ENCODE measurements at regions not wholly inside any gene's neighbourhood (a gene's known extent, or its start where the extent isn't known, plus 50 kb on each side); places are given as distances from the start of the nearest gene placed in this dataset.

GRCh38 chr1:59165353-59165752, 131.5 kb upstream of the FGGY start:
- Histone ChIP-seq H3K36me3 (ENCODE audit: control insufficient read depth, insufficient read depth, low read length) (no peaks in the 10 kb centered on the region), H3K4me3 (ENCODE audit: low read depth, low read length) (no peak overlapping the region), H3K27me3 (ENCODE audit: control insufficient read depth, insufficient read depth, low read length) (no peaks in the 10 kb centered on the region)
- TF ChIP-seq CTCF (IDR thresholded peaks at IDR 0.05; ENCODE audit: insufficient read depth, low read length, poor library complexity, severe bottlenecking): no peak
- DNase-seq (ENCODE audit: low read depth): no peak

GRCh38 chr1:59169703-59170102, 127.2 kb upstream of the FGGY start:
- H3K27me3 ChIP-seq (ENCODE audit: control insufficient read depth, insufficient read depth, low read length): no peaks in the 10 kb centered on the region
- H3K4me3 ChIP-seq (ENCODE audit: low read depth, low read length): no peak overlapping the region
- no peak for TF ChIP-seq CTCF (IDR thresholded peaks at IDR 0.05; ENCODE audit: insufficient read depth, low read length, poor library complexity, severe bottlenecking)
- H3K36me3 ChIP-seq (ENCODE audit: control insufficient read depth, insufficient read depth, low read length): no peaks in the 10 kb centered on the region
- no peak for DNase-seq (ENCODE audit: low read depth)

- H3K4me3 ChIP-seq (ENCODE audit: low read depth, low read length): no peak overlapping the region
- H3K36me3 ChIP-seq (ENCODE audit: control insufficient read depth, insufficient read depth, low read length): no peaks in the 10 kb centered on the region
- no peaks in the 10 kb centered on the region for H3K27me3 ChIP-seq (ENCODE audit: control insufficient read depth, insufficient read depth, low read length)
- DNase-seq (ENCODE audit: low read depth): no peak
- no peak for TF ChIP-seq CTCF (IDR thresholded peaks at IDR 0.05; ENCODE audit: insufficient read depth, low read length, poor library complexity, severe bottlenecking)
These were observed 126.2 kb upstream of the FGGY start for GRCh38 chr1:59170659-59171058.

- TF ChIP-seq CTCF (IDR thresholded peaks at IDR 0.05; ENCODE audit: insufficient read depth, low read length, poor library complexity, severe bottlenecking): no peak
These were observed 125.1 kb upstream of the FGGY start for GRCh38 chr1:59171788-59172187.

GRCh38 chr1:59172693-59173092, 124.2 kb upstream of the FGGY start:
- no peak for DNase-seq (ENCODE audit: low read depth)
- Histone ChIP-seq H3K27me3 (ENCODE audit: control insufficient read depth, insufficient read depth, low read length) (no peaks in the 10 kb centered on the region), H3K36me3 (ENCODE audit: control insufficient read depth, insufficient read depth, low read length) (no peaks in the 10 kb centered on the region), H3K4me3 (ENCODE audit: low read depth, low read length) (no peak overlapping the region)
- TF ChIP-seq CTCF (IDR thresholded peaks at IDR 0.05; ENCODE audit: insufficient read depth, low read length, poor library complexity, severe bottlenecking): no peak

More at GRCh38 chr1:59171788-59172187, 125.1 kb upstream of the FGGY start:
- DNase-seq (ENCODE audit: low read depth): no peak
- Histone ChIP-seq H3K36me3 (ENCODE audit: control insufficient read depth, insufficient read depth, low read length) (no peaks in the 10 kb centered on the region), H3K27me3 (ENCODE audit: control insufficient read depth, insufficient read depth, low read length) (no peaks in the 10 kb centered on the region), H3K4me3 (ENCODE audit: low read depth, low read length) (no peak overlapping the region)

- no peak for DNase-seq (ENCODE audit: low read depth)
- Histone ChIP-seq H3K4me3 (ENCODE audit: low read depth, low read length) (no peak overlapping the region), H3K27me3 (ENCODE audit: control insufficient read depth, insufficient read depth, low read length) (no peaks in the 10 kb centered on the region), H3K36me3 (ENCODE audit: control insufficient read depth, insufficient read depth, low read length) (no peaks in the 10 kb centered on the region)
- TF ChIP-seq CTCF (IDR thresholded peaks at IDR 0.05; ENCODE audit: insufficient read depth, low read length, poor library complexity, severe bottlenecking): no peak
These were observed 123.2 kb upstream of the FGGY start for GRCh38 chr1:59173721-59174120.

Data from kidney epithelial cell (primary cell).